ENCODE measurements at regions not wholly inside any gene's neighbourhood (a gene's known extent, or its start where the extent isn't known, plus 50 kb on each side); places are given as distances from the start of the nearest gene placed in this dataset.

GRCh38 chrX:46447384-46447783 lies 97.8 kb downstream of the ZNF674 start:
- no peak for TF ChIP-seq EP300 (IDR thresholded peaks at IDR 0.05)
- TF ChIP-seq, protein P1, sequence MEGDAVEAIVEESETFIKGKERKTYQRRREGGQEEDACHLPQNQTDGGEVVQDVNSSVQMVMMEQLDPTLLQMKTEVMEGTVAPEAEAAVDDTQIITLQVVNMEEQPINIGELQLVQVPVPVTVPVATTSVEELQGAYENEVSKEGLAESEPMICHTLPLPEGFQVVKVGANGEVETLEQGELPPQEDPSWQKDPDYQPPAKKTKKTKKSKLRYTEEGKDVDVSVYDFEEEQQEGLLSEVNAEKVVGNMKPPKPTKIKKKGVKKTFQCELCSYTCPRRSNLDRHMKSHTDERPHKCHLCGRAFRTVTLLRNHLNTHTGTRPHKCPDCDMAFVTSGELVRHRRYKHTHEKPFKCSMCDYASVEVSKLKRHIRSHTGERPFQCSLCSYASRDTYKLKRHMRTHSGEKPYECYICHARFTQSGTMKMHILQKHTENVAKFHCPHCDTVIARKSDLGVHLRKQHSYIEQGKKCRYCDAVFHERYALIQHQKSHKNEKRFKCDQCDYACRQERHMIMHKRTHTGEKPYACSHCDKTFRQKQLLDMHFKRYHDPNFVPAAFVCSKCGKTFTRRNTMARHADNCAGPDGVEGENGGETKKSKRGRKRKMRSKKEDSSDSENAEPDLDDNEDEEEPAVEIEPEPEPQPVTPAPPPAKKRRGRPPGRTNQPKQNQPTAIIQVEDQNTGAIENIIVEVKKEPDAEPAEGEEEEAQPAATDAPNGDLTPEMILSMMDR (IDR thresholded peaks at IDR 0.05) = no peak
